SK-N-SH (cell line): ENCODE measurements at regions not wholly inside any gene's neighbourhood (a gene's known extent, or its start where the extent isn't known, plus 50 kb on each side); places are given as distances from the start of the nearest gene placed in this dataset.

Experiments used
- CTCF ChIA-PET: fragments of 300-600, 350-600 bp; formaldehyde crosslinking; extraction: SDS; loops from one replicate; lab custom pipeline; 2021; lab: Yijun Ruan, JAX
- POLR2A ChIA-PET: fragments of 350-600 bp; sonication (Branson Sonifier 250); formaldehyde crosslinking; extraction: SDS; loops from one replicate; lab custom pipeline; 2020; ENCODE audit warnings: antibody characterized with exemption, inconsistent platforms; lab: Yijun Ruan, JAX
- DNase-seq: peaks from one replicate; pipeline ENCODE4 v3.0.0; 2012
- H2AFZ ChIP-seq: fragments of 200-600 bp; sonication (generic); 2 replicates; pipeline ENCODE4 v1.8.1; 2016; ENCODE audit warnings: antibody characterized with exemption, mild to moderate bottlenecking, low read depth
- H3F3A ChIP-seq: fragments of 200-600 bp; sonication (generic); replicated peaks from 2 replicates; pipeline ENCODE3; 2016; ENCODE audit warnings: antibody characterized with exemption, mild to moderate bottlenecking; ENCODE audit not compliant: insufficient read depth
- H3K27ac ChIP-seq, 2 experiments: fragments of 200-500 bp in 1 of 2; fragments of 200-600 bp in 1 of 2; sonication (Bioruptor generic) in 1 of 2; sonication (generic), shearing (Covaris generic) in 1 of 2; 2 replicates each; pipeline versions ENCODE4 v1.5.1 to v1.6.1; 2014 to 2016; ENCODE audit warnings: low read depth in 2 of 2, inconsistent platforms in 1 of 2, low read length in 1 of 2, mild to moderate bottlenecking in 1 of 2, mixed read lengths in 1 of 2
- H3K27me3 ChIP-seq: fragments of 200-600 bp; sonication (generic), shearing (Covaris generic); 2 replicates; pipeline ENCODE4 v1.6.1; 2016; ENCODE audit warnings: mixed run types; ENCODE audit not compliant: insufficient read depth
- H3K36me3 ChIP-seq, 2 experiments: fragments of 200-500 bp in 1 of 2; fragments of 200-600 bp in 1 of 2; sonication (Bioruptor generic) in 1 of 2; sonication (generic) in 1 of 2; replicated peaks in 1 of 2; 2 replicates each; pipeline versions ENCODE3 to v1.5.1; 2014 to 2016; ENCODE audit warnings: low read length in 1 of 2, mild to moderate bottlenecking in 1 of 2; ENCODE audit not compliant: insufficient read depth in 2 of 2, control insufficient read depth in 1 of 2
- H3K4me1 ChIP-seq, 2 experiments: fragments of 200-500 bp in 1 of 2; fragments of 200-600 bp in 1 of 2; sonication (Bioruptor generic) in 1 of 2; sonication (generic), shearing (Covaris generic) in 1 of 2; 2 replicates each; pipeline versions ENCODE4 v1.5.1 to v1.6.1; 2014 to 2016; ENCODE audit warnings: low read depth in 1 of 2, low read length in 1 of 2, mixed run types in 1 of 2; ENCODE audit not compliant: insufficient read depth in 2 of 2, control insufficient read depth in 1 of 2
- H3K4me2 ChIP-seq: fragments of 200-600 bp; sonication (generic), shearing (Covaris generic); 2 replicates; pipeline ENCODE4 v1.6.1; 2017; ENCODE audit warnings: mixed run types
- H3K4me3 ChIP-seq, 2 experiments: fragments of 200-500 bp in 1 of 2; fragments of 200-600 bp in 1 of 2; sonication (Bioruptor generic) in 1 of 2; sonication (generic), shearing (Covaris generic) in 1 of 2; 2 replicates each; pipeline versions ENCODE4 v1.5.1 to v1.8.1; 2014 to 2016; ENCODE audit warnings: low read depth in 2 of 2, inconsistent platforms in 1 of 2, low read length in 1 of 2, mild to moderate bottlenecking in 1 of 2, mixed read lengths in 1 of 2, moderate library complexity in 1 of 2
- H3K79me2 ChIP-seq: fragments of 200-600 bp; sonication (generic); 2 replicates; pipeline ENCODE4 v1.8.1; 2017; ENCODE audit warnings: mild to moderate bottlenecking; ENCODE audit not compliant: insufficient read depth
- H3K9ac ChIP-seq: fragments of 200-600 bp; sonication (generic); 2 replicates; pipeline ENCODE4 v1.6.1; 2017; ENCODE audit warnings: mixed run types
- H3K9me2 ChIP-seq: fragments of 200-600 bp; sonication (generic); 2 replicates; pipeline ENCODE4 v1.6.1; 2017; ENCODE audit warnings: mixed run types
- H3K9me3 ChIP-seq: fragments of 200-600 bp; sonication (generic); 2 replicates; pipeline ENCODE4 v1.6.1; 2017; ENCODE audit warnings: mixed run types, mild to moderate bottlenecking, moderate library complexity
- H4K20me1 ChIP-seq: fragments of 200-600 bp; sonication (generic); 2 replicates; pipeline ENCODE4 v1.6.1; 2017; ENCODE audit warnings: mild to moderate bottlenecking, mixed run types; ENCODE audit not compliant: insufficient read depth
- FOSL2 ChIP-seq: IDR thresholded peaks from 2 replicates; pipeline ENCODE4 v1.4.0; 2012; ENCODE audit warnings: low read depth, mild to moderate bottlenecking, moderate library complexity, borderline replicate concordance
- FOXM1 ChIP-seq: IDR thresholded peaks from 2 replicates; pipeline ENCODE4 v1.4.0; 2012; ENCODE audit warnings: low read depth, mild to moderate bottlenecking
- GABPA ChIP-seq: IDR thresholded peaks from 2 replicates; pipeline ENCODE4 v1.4.0; 2012; ENCODE audit warnings: low read depth, mild to moderate bottlenecking
- GATA2 ChIP-seq: sonication (generic); formaldehyde crosslinking; IDR thresholded peaks from 2 replicates; pipeline ENCODE4 v1.5.0; 2020; ENCODE audit warnings: mild to moderate bottlenecking, missing genetic modification reagents
- JUND ChIP-seq: IDR thresholded peaks from 2 replicates; pipeline ENCODE4 v1.4.0; 2012
- MEF2A ChIP-seq: IDR thresholded peaks from 2 replicates; pipeline ENCODE4 v1.4.0; 2012; ENCODE audit warnings: low read depth, borderline replicate concordance
- MXI1 ChIP-seq: IDR thresholded peaks from 2 replicates; pipeline ENCODE4 v1.6.1; 2012; ENCODE audit warnings: mild to moderate bottlenecking, low read depth, low read length, improper control_type of control experiment
- NFIC ChIP-seq: IDR thresholded peaks from 2 replicates; pipeline ENCODE4 v1.4.0; 2012; ENCODE audit warnings: borderline replicate concordance
- PBX3 ChIP-seq: IDR thresholded peaks from 2 replicates; pipeline ENCODE4; 2012
- POLR2AphosphoS5 ChIP-seq: IDR thresholded peaks from 2 replicates; pipeline ENCODE4 v1.6.1; 2012; ENCODE audit warnings: low read depth, low read length
- RAD21 ChIP-seq: IDR thresholded peaks from 2 replicates; pipeline ENCODE4 v1.6.1; 2012; ENCODE audit warnings: mild to moderate bottlenecking, low read length
- RFX5 ChIP-seq: IDR thresholded peaks from 2 replicates; pipeline ENCODE4 v1.6.1; 2012; ENCODE audit warnings: mild to moderate bottlenecking, improper control_type of control experiment, low read length
- SIN3A ChIP-seq: IDR thresholded peaks from 2 replicates; pipeline ENCODE4 v1.6.1; 2012; ENCODE audit warnings: low read depth, mild to moderate bottlenecking, low read length, moderate library complexity, borderline replicate concordance
- SMC3 ChIP-seq: IDR thresholded peaks from 2 replicates; pipeline ENCODE4 v1.6.1; 2012; ENCODE audit warnings: low read depth, low read length, improper control_type of control experiment
- TAF1 ChIP-seq: IDR thresholded peaks from 2 replicates; pipeline ENCODE4 v1.6.1; 2012; ENCODE audit warnings: low read depth, mild to moderate bottlenecking, low read length, moderate library complexity, borderline replicate concordance
- TCF12 ChIP-seq: IDR thresholded peaks from 2 replicates; pipeline ENCODE4 v1.4.0; 2012
- TEAD4 ChIP-seq: IDR thresholded peaks from 2 replicates; pipeline ENCODE4 v1.4.0; 2012; ENCODE audit warnings: mild to moderate bottlenecking, borderline replicate concordance; ENCODE audit not compliant: insufficient read depth
- ZBTB33 ChIP-seq: IDR thresholded peaks from 2 replicates; pipeline ENCODE4 v1.4.0; 2012; ENCODE audit warnings: low read depth, borderline replicate concordance
- WGBS: methylation state at CpG from one replicate; pipeline ENCODE4 v1.1.6; 2017; ENCODE audit warnings: low lambda C conversion rate; 5-methylcytosine and 5-hydroxymethylcytosine counted together
- TF ChIP-seq, protein P1 (sequence below): fragments of 200-600 bp; sonication (generic); IDR thresholded peaks from 2 replicates; pipeline ENCODE4 v1.6.1; 2017; ENCODE audit warnings: antibody characterized with exemption, mild to moderate bottlenecking, moderate library complexity
- TF ChIP-seq, protein P2 (sequence below): fragments of 150-350 bp; IDR thresholded peaks from 2 replicates; pipeline ENCODE4 v1.6.1; 2017; ENCODE audit warnings: antibody characterized with exemption, low read length, low read depth, borderline replicate concordance
- TF ChIP-seq, protein P3 (sequence below): fragments of 150-350 bp; IDR thresholded peaks from 2 replicates; pipeline ENCODE4 v1.6.1; 2016; ENCODE audit warnings: mild to moderate bottlenecking, low read depth, low read length
- TF ChIP-seq, protein P4 (sequence below): IDR thresholded peaks from 2 replicates; pipeline ENCODE4 v1.6.1; 2012; ENCODE audit warnings: mild to moderate bottlenecking, low read depth, low read length, moderate library complexity

- peak; percentile 92 for DNase-seq
- Histone ChIP-seq H2AFZ (peak overlapping the region; percentile 98), H3K9me3 (peaks cover 3% of the 10 kb centered on the region; the same call in 1 of the 2 replicates), H3K4me2 (peak overlapping the region; percentile 90), H3K4me3 (peak overlapping the region; percentile 73 to 87), H3K27ac (peak overlapping the region; percentile 25 to 77; a peak in 3 of 4 replicates), H3K79me2 (peaks cover 23% of the 10 kb centered on the region), H3K4me1 (no peaks in the 10 kb centered on the region; a peak in 1 of 4 replicates), H3K27me3 (no peaks in the 10 kb centered on the region), H3K9me2 (no peaks in the 10 kb centered on the region), H3K9ac (peak overlapping the region; percentile 66), H4K20me1 (no peaks in the 10 kb centered on the region), H3F3A (no peaks in the 10 kb centered on the region), H3K36me3 (peaks cover 0 to 7% of the 10 kb centered on the region in 2 experiments)
- POLR2A ChIA-PET: no interaction called here
- CTCF ChIA-PET: interaction anchor here (0.6 kb wide), 1 partner anchor 894 kb away, joined by 3 read pairs; no protein-coding TSS in a partner anchor
- 17% methylated on average over 22 of the region's 33 CpGs for WGBS
- TF ChIP-seq GABPA (peak; percentile 72), TEAD4 (no peak), POLR2AphosphoS5 (peak; percentile 47), SMC3 (no peak), ZBTB33 (no peak), RAD21 (no peak), RFX5 (peak; percentile 53; the same call in 1 of the 2 replicates), TAF1 (peak; percentile 58), PBX3 (peak; percentile 100), FOXM1 (no peak), MXI1 (0 out of 2 replicates have a peak, but pooled peaks have one; percentile 54), MEF2A (no peak), TCF12 (no peak), NFIC (no peak), SIN3A (0 out of 2 replicates have a peak, but pooled peaks have one; percentile 42), FOSL2 (no peak), GATA2 (CRISPR knock-in tag) (no peak), JUND (no peak)
- TF ChIP-seq, protein P1, sequence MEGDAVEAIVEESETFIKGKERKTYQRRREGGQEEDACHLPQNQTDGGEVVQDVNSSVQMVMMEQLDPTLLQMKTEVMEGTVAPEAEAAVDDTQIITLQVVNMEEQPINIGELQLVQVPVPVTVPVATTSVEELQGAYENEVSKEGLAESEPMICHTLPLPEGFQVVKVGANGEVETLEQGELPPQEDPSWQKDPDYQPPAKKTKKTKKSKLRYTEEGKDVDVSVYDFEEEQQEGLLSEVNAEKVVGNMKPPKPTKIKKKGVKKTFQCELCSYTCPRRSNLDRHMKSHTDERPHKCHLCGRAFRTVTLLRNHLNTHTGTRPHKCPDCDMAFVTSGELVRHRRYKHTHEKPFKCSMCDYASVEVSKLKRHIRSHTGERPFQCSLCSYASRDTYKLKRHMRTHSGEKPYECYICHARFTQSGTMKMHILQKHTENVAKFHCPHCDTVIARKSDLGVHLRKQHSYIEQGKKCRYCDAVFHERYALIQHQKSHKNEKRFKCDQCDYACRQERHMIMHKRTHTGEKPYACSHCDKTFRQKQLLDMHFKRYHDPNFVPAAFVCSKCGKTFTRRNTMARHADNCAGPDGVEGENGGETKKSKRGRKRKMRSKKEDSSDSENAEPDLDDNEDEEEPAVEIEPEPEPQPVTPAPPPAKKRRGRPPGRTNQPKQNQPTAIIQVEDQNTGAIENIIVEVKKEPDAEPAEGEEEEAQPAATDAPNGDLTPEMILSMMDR: no peak
- TF ChIP-seq, protein P2, sequence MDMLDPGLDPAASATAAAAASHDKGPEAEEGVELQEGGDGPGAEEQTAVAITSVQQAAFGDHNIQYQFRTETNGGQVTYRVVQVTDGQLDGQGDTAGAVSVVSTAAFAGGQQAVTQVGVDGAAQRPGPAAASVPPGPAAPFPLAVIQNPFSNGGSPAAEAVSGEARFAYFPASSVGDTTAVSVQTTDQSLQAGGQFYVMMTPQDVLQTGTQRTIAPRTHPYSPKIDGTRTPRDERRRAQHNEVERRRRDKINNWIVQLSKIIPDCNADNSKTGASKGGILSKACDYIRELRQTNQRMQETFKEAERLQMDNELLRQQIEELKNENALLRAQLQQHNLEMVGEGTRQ: no peak
- TF ChIP-seq, protein P3, sequence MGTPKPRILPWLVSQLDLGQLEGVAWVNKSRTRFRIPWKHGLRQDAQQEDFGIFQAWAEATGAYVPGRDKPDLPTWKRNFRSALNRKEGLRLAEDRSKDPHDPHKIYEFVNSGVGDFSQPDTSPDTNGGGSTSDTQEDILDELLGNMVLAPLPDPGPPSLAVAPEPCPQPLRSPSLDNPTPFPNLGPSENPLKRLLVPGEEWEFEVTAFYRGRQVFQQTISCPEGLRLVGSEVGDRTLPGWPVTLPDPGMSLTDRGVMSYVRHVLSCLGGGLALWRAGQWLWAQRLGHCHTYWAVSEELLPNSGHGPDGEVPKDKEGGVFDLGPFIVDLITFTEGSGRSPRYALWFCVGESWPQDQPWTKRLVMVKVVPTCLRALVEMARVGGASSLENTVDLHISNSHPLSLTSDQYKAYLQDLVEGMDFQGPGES: peak; percentile 85
- TF ChIP-seq, protein P4, sequence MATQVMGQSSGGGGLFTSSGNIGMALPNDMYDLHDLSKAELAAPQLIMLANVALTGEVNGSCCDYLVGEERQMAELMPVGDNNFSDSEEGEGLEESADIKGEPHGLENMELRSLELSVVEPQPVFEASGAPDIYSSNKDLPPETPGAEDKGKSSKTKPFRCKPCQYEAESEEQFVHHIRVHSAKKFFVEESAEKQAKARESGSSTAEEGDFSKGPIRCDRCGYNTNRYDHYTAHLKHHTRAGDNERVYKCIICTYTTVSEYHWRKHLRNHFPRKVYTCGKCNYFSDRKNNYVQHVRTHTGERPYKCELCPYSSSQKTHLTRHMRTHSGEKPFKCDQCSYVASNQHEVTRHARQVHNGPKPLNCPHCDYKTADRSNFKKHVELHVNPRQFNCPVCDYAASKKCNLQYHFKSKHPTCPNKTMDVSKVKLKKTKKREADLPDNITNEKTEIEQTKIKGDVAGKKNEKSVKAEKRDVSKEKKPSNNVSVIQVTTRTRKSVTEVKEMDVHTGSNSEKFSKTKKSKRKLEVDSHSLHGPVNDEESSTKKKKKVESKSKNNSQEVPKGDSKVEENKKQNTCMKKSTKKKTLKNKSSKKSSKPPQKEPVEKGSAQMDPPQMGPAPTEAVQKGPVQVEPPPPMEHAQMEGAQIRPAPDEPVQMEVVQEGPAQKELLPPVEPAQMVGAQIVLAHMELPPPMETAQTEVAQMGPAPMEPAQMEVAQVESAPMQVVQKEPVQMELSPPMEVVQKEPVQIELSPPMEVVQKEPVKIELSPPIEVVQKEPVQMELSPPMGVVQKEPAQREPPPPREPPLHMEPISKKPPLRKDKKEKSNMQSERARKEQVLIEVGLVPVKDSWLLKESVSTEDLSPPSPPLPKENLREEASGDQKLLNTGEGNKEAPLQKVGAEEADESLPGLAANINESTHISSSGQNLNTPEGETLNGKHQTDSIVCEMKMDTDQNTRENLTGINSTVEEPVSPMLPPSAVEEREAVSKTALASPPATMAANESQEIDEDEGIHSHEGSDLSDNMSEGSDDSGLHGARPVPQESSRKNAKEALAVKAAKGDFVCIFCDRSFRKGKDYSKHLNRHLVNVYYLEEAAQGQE: no peak
Measured at GRCh38 chr10:42367532-42368230, 270.7 kb downstream of the ZNF33B start.
